OCI-LY7 (cell line): ENCODE measurements at regions not wholly inside any gene's neighbourhood (a gene's known extent, or its start where the extent isn't known, plus 50 kb on each side); places are given as distances from the start of the nearest gene placed in this dataset.

ENCODE experiments used
- BruUV-seq: library from RNA; stranded (reverse); fragments of 400-500 nt; replicated peaks from 2 replicates; lab custom pipeline; 2021; lab: Mats Ljungman, UMichigan
- CTCF ChIA-PET: fragments of 300-600 bp; sonication (Branson Sonifier 250); formaldehyde crosslinking; loops from one replicate; lab custom pipeline; 2022; ENCODE audit warnings: antibody characterized with exemption; ENCODE audit not compliant: unreplicated experiment; lab: Charles Lee
- POLR2A ChIA-PET: fragments of 300-600 bp; sonication (Branson Sonifier 250); formaldehyde crosslinking; loops from one replicate; lab custom pipeline; 2022; ENCODE audit warnings: antibody characterized with exemption; lab: Charles Lee
- DNase-seq: peaks from one replicate; pipeline ENCODE4 v3.0.0-alpha.2; 2015; ENCODE audit warnings: low spot score
- H2AFZ ChIP-seq: fragments of 200-600 bp; sonication (generic), shearing (Covaris generic); 2 replicates; pipeline ENCODE4 v1.6.1; 2014; ENCODE audit warnings: mild to moderate bottlenecking, antibody characterized with exemption, low read length, moderate library complexity
- H3K27ac ChIP-seq: fragments of 200-600 bp; sonication (generic); 2 replicates; pipeline ENCODE4 v1.5.1; 2014; ENCODE audit warnings: mixed run types, low read depth, mild to moderate bottlenecking, moderate library complexity, low read length, inconsistent platforms; ENCODE audit not compliant: poor library complexity, severe bottlenecking
- H3K36me3 ChIP-seq: fragments of 200-600 bp; sonication (generic); 2 replicates; pipeline ENCODE4 v1.6.1; 2014; ENCODE audit warnings: mild to moderate bottlenecking, antibody characterized with exemption, low read length, moderate library complexity, mixed read lengths; ENCODE audit not compliant: insufficient read depth
- H3K4me1 ChIP-seq: fragments of 200-600 bp; sonication (generic); 2 replicates; pipeline ENCODE4 v1.5.1; 2014; ENCODE audit warnings: mild to moderate bottlenecking, low read length; ENCODE audit not compliant: insufficient read depth, poor library complexity, severe bottlenecking
- H3K4me2 ChIP-seq: fragments of 200-600 bp; sonication (generic); 2 replicates; pipeline ENCODE4 v1.6.1; 2014; ENCODE audit warnings: mild to moderate bottlenecking, low read length
- H3K4me3 ChIP-seq: fragments of 200-600 bp; sonication (generic); 2 replicates; pipeline ENCODE4 v1.5.1; 2014; ENCODE audit warnings: mild to moderate bottlenecking, low read depth, low read length; ENCODE audit not compliant: poor library complexity, severe bottlenecking
- H3K79me2 ChIP-seq: fragments of 200-600 bp; sonication (generic); 2 replicates; pipeline ENCODE4 v1.6.1; 2016; ENCODE audit warnings: low read depth, mild to moderate bottlenecking, low read length, moderate library complexity, mixed read lengths; ENCODE audit not compliant: insufficient read depth
- H3K9me2 ChIP-seq: fragments of 200-600 bp; sonication (generic); 2 replicates; pipeline ENCODE4 v1.6.1; 2016; ENCODE audit warnings: mild to moderate bottlenecking, low read length, mixed read lengths; ENCODE audit not compliant: insufficient read depth
- H3K9me3 ChIP-seq: fragments of 200-600 bp; sonication (generic); 2 replicates; pipeline ENCODE4 v1.6.1; 2014; ENCODE audit warnings: mild to moderate bottlenecking, mixed run types, low read length, mixed read lengths
- H4K20me1 ChIP-seq: fragments of 200-600 bp; sonication (generic); 2 replicates; pipeline ENCODE4 v1.6.1; 2014; ENCODE audit warnings: mild to moderate bottlenecking, antibody characterized with exemption, low read length, moderate library complexity, mixed read lengths; ENCODE audit not compliant: insufficient read depth
- CTCF ChIP-seq: fragments of 200-600 bp; sonication (generic); conservative IDR thresholded peaks from 2 replicates; pipeline ENCODE4 v1.5.1; 2014; ENCODE audit warnings: mild to moderate bottlenecking, antibody characterized with exemption, low read length, moderate library complexity, mixed read lengths
- EZH2phosphoT487 ChIP-seq: fragments of 200-600 bp; sonication (generic); IDR thresholded peaks from 2 replicates; pipeline ENCODE4 v1.6.1; 2018; ENCODE audit warnings: low read depth, borderline replicate concordance, mild to moderate bottlenecking, mixed run types, antibody characterized with exemption, low read length, moderate library complexity, mixed read lengths
- intact Hi-C: fragments of 100-400 bp; cut with micrococcal nuclease; formaldehyde crosslinking; loops from one replicate; pipeline ENCODE4 v1.10.0; 2022; ENCODE audit not compliant: unreplicated experiment

- no peaks in the 10 kb centered on the region for H4K20me1 ChIP-seq
- no peak for TF ChIP-seq CTCF
- no peak for TF ChIP-seq EZH2phosphoT487
- BruUV-seq: no TSS peak
These were observed 70.2 kb upstream of the ELL2 start for GRCh38 chr5:96031811-96032261.

GRCh38 chr5:96031180-96031579 is 69.5 kb upstream of the ELL2 start:
- no peaks in the 10 kb centered on the region for H3K4me1 ChIP-seq
- POLR2A ChIA-PET: interaction anchor here (0.7 kb wide), 1 partner anchor 186 kb away, joined by 3 read pairs; no protein-coding TSS in a partner anchor

More at GRCh38 chr5:96031811-96032261, 70.2 kb upstream of the ELL2 start:
- Histone ChIP-seq H3K4me1 (no peaks in the 10 kb centered on the region), H3K27ac (no peak overlapping the region), H3K9me3 (no peaks in the 10 kb centered on the region), H2AFZ (no peak overlapping the region), H3K9me2 (no peaks in the 10 kb centered on the region), H3K4me2 (no peak overlapping the region), H3K36me3 (no peaks in the 10 kb centered on the region), H3K4me3 (no peak overlapping the region), H3K79me2 (no peaks in the 10 kb centered on the region)
- ChIA-PET POLR2A (no interaction called here), CTCF (no interaction called here)
- no peak for DNase-seq
- intact Hi-C loops: no loop called here

More at GRCh38 chr5:96031180-96031579, 69.5 kb upstream of the ELL2 start:
- CTCF ChIA-PET: no interaction called here
- no peak overlapping the region for H3K27ac ChIP-seq
- no peaks in the 10 kb centered on the region for H3K9me2 ChIP-seq
- no peaks in the 10 kb centered on the region for H3K79me2 ChIP-seq
- no peak overlapping the region for H3K4me3 ChIP-seq
- no peaks in the 10 kb centered on the region for H4K20me1 ChIP-seq
- H2AFZ ChIP-seq: no peak overlapping the region
- H3K9me3 ChIP-seq: no peaks in the 10 kb centered on the region
- H3K36me3 ChIP-seq: no peaks in the 10 kb centered on the region
- TF ChIP-seq CTCF: no peak
- TF ChIP-seq EZH2phosphoT487: no peak
- H3K4me2 ChIP-seq: no peak overlapping the region
- BruUV-seq: no TSS peak
- no peak for DNase-seq
- intact Hi-C loops: no loop called here
